ENCODE measurements at regions not wholly inside any gene's neighbourhood (a gene's known extent, or its start where the extent isn't known, plus 50 kb on each side); places are given as distances from the start of the nearest gene placed in this dataset.

DNA sequence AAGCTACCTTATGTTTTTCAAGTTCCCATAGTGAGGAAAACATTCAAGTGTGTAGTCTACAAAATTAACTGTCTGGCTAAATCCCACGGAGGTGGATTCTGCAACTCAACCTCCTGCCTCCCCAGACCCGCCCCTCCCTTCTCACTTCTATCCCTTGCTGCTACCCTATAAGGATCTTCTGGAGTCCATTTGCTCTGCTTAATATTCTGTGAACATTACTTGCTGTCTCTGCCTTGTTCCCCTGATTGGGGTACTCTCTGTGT is 163.2 kb downstream of the KCNE4 start:
- no peak overlapping the region for H3K4me3 Mint-ChIP-seq
- Histone ChIP-seq H3F3A (ENCODE audit: low read depth) (no peaks in the 10 kb centered on the region), H3K4me2 (no peak overlapping the region), H3K9ac (no peak overlapping the region), H3K27ac (no peak overlapping the region), H3K36me3 (no peaks in the 10 kb centered on the region), H3K27me3 (no peaks in the 10 kb centered on the region), H3K4me3 (no peak overlapping the region), H3K79me2 (ENCODE audit: low read depth) (no peaks in the 10 kb centered on the region), H3K9me3 (ENCODE audit: low read depth) (no peaks in the 10 kb centered on the region), H2AFZ (replicated peaks) (no peak overlapping the region), H3K4me1 (no peaks in the 10 kb centered on the region), H4K20me1 (ENCODE audit: low read depth) (no peaks in the 10 kb centered on the region)
- H3K4me1 Mint-ChIP-seq, result peaks cover 4% of the 10 kb centered on the region
- no peak for DNase-seq (ENCODE audit: low spot score)
- H3K9me3 Mint-ChIP-seq, result peaks cover 6% of the 10 kb centered on the region
- TF ChIP-seq, protein P1, sequence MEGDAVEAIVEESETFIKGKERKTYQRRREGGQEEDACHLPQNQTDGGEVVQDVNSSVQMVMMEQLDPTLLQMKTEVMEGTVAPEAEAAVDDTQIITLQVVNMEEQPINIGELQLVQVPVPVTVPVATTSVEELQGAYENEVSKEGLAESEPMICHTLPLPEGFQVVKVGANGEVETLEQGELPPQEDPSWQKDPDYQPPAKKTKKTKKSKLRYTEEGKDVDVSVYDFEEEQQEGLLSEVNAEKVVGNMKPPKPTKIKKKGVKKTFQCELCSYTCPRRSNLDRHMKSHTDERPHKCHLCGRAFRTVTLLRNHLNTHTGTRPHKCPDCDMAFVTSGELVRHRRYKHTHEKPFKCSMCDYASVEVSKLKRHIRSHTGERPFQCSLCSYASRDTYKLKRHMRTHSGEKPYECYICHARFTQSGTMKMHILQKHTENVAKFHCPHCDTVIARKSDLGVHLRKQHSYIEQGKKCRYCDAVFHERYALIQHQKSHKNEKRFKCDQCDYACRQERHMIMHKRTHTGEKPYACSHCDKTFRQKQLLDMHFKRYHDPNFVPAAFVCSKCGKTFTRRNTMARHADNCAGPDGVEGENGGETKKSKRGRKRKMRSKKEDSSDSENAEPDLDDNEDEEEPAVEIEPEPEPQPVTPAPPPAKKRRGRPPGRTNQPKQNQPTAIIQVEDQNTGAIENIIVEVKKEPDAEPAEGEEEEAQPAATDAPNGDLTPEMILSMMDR (IDR thresholded peaks at IDR 0.05), result no peak
- TF ChIP-seq EZH2 (IDR thresholded peaks at IDR 0.05) (no peak), EZH2phosphoT487 (IDR thresholded peaks at IDR 0.05) (no peak)
- H3K27me3 Mint-ChIP-seq (ENCODE audit: insufficient read depth, low read depth), result no peaks in the 10 kb centered on the region
- H3K27ac Mint-ChIP-seq, result no peak overlapping the region
- H3K36me3 Mint-ChIP-seq, result no peaks in the 10 kb centered on the region

- Histone ChIP-seq H2AFZ (replicated peaks) (no peak overlapping the region), H3K4me1 (no peaks in the 10 kb centered on the region), H3K4me3 (no peak overlapping the region), H3F3A (ENCODE audit: low read depth) (no peaks in the 10 kb centered on the region), H3K36me3 (no peaks in the 10 kb centered on the region), H4K20me1 (ENCODE audit: low read depth) (no peaks in the 10 kb centered on the region), H3K9me3 (ENCODE audit: low read depth) (no peaks in the 10 kb centered on the region), H3K9ac (no peak overlapping the region), H3K27ac (no peak overlapping the region), H3K4me2 (no peak overlapping the region), H3K27me3 (no peaks in the 10 kb centered on the region), H3K79me2 (ENCODE audit: low read depth) (no peaks in the 10 kb centered on the region)
- TF ChIP-seq EZH2 (IDR thresholded peaks at IDR 0.05) (no peak), EZH2phosphoT487 (IDR thresholded peaks at IDR 0.05) (no peak)
- TF ChIP-seq, protein P1 (IDR thresholded peaks at IDR 0.05), result no peak
- H3K4me1 Mint-ChIP-seq, result peaks cover 4% of the 10 kb centered on the region
- H3K36me3 Mint-ChIP-seq, result no peaks in the 10 kb centered on the region
- H3K4me3 Mint-ChIP-seq, result no peak overlapping the region
- H3K27ac Mint-ChIP-seq, result no peak overlapping the region
- no peak for DNase-seq (ENCODE audit: low spot score)
- H3K9me3 Mint-ChIP-seq, result no peaks in the 10 kb centered on the region
- H3K27me3 Mint-ChIP-seq (ENCODE audit: insufficient read depth, low read depth), result no peaks in the 10 kb centered on the region
Observed at GRCh38 chr2:223217373-223217772, 165.4 kb downstream of the KCNE4 start.

GRCh38 chr2:223218587-223219178 is 166.7 kb downstream of the KCNE4 start:
- no peak overlapping the region for H3K27ac Mint-ChIP-seq
- Histone ChIP-seq H3K79me2 (ENCODE audit: low read depth) (no peaks in the 10 kb centered on the region), H3K27ac (no peak overlapping the region), H3K27me3 (no peaks in the 10 kb centered on the region), H3K9ac (no peak overlapping the region), H4K20me1 (ENCODE audit: low read depth) (no peaks in the 10 kb centered on the region), H3K9me3 (ENCODE audit: low read depth) (no peaks in the 10 kb centered on the region), H2AFZ (replicated peaks) (no peak overlapping the region), H3K4me2 (no peak overlapping the region), H3K4me3 (no peak overlapping the region), H3K36me3 (no peaks in the 10 kb centered on the region), H3K4me1 (no peaks in the 10 kb centered on the region), H3F3A (ENCODE audit: low read depth) (no peaks in the 10 kb centered on the region)
- DNase-seq (ENCODE audit: low spot score), result no peak
- H3K36me3 Mint-ChIP-seq, result no peaks in the 10 kb centered on the region
- H3K4me3 Mint-ChIP-seq, result no peak overlapping the region
- peaks cover 4% of the 10 kb centered on the region for H3K4me1 Mint-ChIP-seq
- H3K27me3 Mint-ChIP-seq (ENCODE audit: insufficient read depth, low read depth), result no peaks in the 10 kb centered on the region
- H3K9me3 Mint-ChIP-seq, result no peaks in the 10 kb centered on the region
- TF ChIP-seq, protein P1 (IDR thresholded peaks at IDR 0.05), result no peak
- TF ChIP-seq EZH2 (IDR thresholded peaks at IDR 0.05) (no peak), EZH2phosphoT487 (IDR thresholded peaks at IDR 0.05) (no peak)

Measured in neural progenitor cell (in vitro differentiated cells).